Heart left ventricle (tissue), 16 donors: ENCODE measurements at regions not wholly inside any gene's neighbourhood (a gene's known extent, or its start where the extent isn't known, plus 50 kb on each side); places are given as distances from the start of the nearest gene placed in this dataset.

Source experiments
- ATAC-seq, 4 donors: fragments of 200-7000 bp; cut with Tn5 transposase; one replicate each; pipeline ENCODE4 v1.9.1; 2020 to 2022; ENCODE audit warnings: moderate library complexity in 4 of 4, mild to moderate bottlenecking in 3 of 4, moderate number of reproducible peaks in 1 of 4
- DNase-seq, 5 donors: peaks; one replicate each; pipeline ENCODE4 v3.0.0-alpha.2; 2020
- H3K27ac ChIP-seq, 12 donors: fragments of 200-600 bp; sonication (generic) in 4 of 12; one replicate each; pipeline versions ENCODE4 v1.5.0 to v1.8.0; 2016 to 2022; ENCODE audit warnings: mild to moderate bottlenecking in 2 of 12
- H3K27me3 ChIP-seq, 9 donors: fragments of 200-600 bp; sonication (generic) in 2 of 9; one replicate each; pipeline versions ENCODE4 v1.5.1 to v1.8.0; 2016 to 2022; ENCODE audit warnings: mild to moderate bottlenecking in 3 of 9
- H3K36me3 ChIP-seq, 9 donors: fragments of 200-600 bp; sonication (generic) in 2 of 9; one replicate each; pipeline versions ENCODE4 v1.5.0 to v1.8.0; 2018 to 2022; ENCODE audit warnings: mild to moderate bottlenecking in 2 of 9
- H3K4me1 ChIP-seq, 12 donors: fragments of 200-600 bp; sonication (generic) in 4 of 12; one replicate each; pipeline versions ENCODE4 v1.5.0 to v1.8.0; 2016 to 2022; ENCODE audit warnings: mild to moderate bottlenecking in 3 of 12
- H3K4me3 ChIP-seq, 12 donors: fragments of 200-600 bp; sonication (generic) in 4 of 12; one replicate each; pipeline versions ENCODE4 v1.5.0 to v1.8.0; 2017 to 2022; ENCODE audit warnings: mild to moderate bottlenecking in 9 of 12, moderate library complexity in 4 of 12
- H3K9me3 ChIP-seq, 12 donors: fragments of 200-600 bp; sonication (generic) in 4 of 12; one replicate each; pipeline versions ENCODE4 v1.5.0 to v1.8.0; 2016 to 2022; ENCODE audit warnings: mild to moderate bottlenecking in 1 of 12
- CTCF ChIP-seq, 12 donors: fragments of 200-600 bp; sonication (generic) in 4 of 12; IDR thresholded peaks; one replicate each; pipeline versions ENCODE4 v1.5.0 to v1.8.0; 2018 to 2022; ENCODE audit warnings: antibody characterized with exemption in 12 of 12, mild to moderate bottlenecking in 5 of 12
- POLR2A ChIP-seq, 2 donors: fragments of 450-650 bp; IDR thresholded peaks; one replicate each; pipeline ENCODE4 v1.6.1; 2017; ENCODE audit warnings: antibody characterized with exemption in 2 of 2, mild to moderate bottlenecking in 2 of 2, moderate library complexity in 2 of 2
- WGBS, 4 donors: extraction: QIAGEN DNeasy Blood & Tissue Kit in 2 of 4; methylation state at CpG; one replicate each; pipeline versions ENCODE4 v1.1.5 to v1.1.7; 2013 to 2018; 5-methylcytosine and 5-hydroxymethylcytosine counted together
- intact Hi-C, 10 donors: fragments of 100-400 bp; cut with DNase I; formaldehyde crosslinking; loops; one replicate each; pipeline versions ENCODE4 v1.11.1 to v1.14.2; 2022
- donor health status: ischemic (EF 13 %, LVEDD 7.1; RV severe dilation, severe dysfunction).
- donor health status: healthy with polysubstance abuse.
- donor health status: DM: no; HTN: yes; CAD: no.
- donor health status: DM: no; HTN: no; CAD: no.
- donor health status: ischemic (EF 25% LVEDD 6.9; RV normal size, moderate dysfunction).
- donor health status: ischemic (EF 25% LVEDD 5.7; RV mildly dilated, moderate dysfunction).
- donor health status: healthy.
- donor health status: DM: yes; HTN: yes; CAD: no.
- donor health status: ischemic (EF 35%, LVEDD 5.7; RV mildly dilated, moderate dysfunction).
- donor health status: nonischemic (EF 11% LVEDD 7.7; RV severe dilation, severe dysfunction).
- donor health status: DM: yes; HTN: yes; CAD: no.
- donor health status: PGD.
- donor health status: ischemic (EF 29% LVEDD 5.4; RV normal size, mild dysfunction).
- donor health status: nonischemic (EF 23%, LVEDD 6.1; RV moderate dilation, normal function).

DNA sequence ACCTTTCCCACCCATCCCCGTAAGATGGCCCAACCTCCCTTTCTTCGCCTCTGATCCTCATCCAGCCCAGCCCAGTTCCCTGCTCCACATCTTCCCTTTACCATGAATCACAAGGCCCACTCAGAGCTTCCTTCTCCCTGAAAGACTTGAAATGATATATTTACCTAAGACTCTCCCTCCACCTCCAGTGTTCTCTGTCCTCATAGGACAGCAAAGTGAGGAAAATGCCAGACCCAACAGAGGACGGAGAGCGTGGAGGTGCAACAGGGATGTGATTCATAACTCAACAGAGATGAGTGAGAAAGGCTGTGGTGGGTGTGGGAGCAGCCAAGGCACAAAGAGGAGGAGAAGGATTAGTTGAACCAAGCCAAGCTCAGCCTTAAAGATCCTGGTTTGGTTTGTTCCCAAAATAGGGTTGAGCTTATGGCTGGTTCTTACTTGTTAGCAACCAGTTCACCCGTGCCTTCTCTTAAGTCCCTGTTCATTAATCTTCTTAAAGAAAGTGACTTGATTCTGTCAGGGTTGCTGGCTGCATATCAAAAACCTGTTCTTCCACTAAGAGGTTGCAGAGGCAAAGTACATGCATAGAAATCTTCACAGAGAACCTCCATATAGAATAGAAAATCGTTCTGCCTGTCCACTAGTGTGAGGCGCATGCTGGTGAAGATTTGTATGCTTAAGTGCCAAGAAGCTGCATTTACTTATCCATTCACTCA is 183.2 kb downstream of the ACTL7B start:
- no peaks in the 10 kb centered on the region for H3K36me3 ChIP-seq
- H3K27ac ChIP-seq = no peak overlapping the region
- H3K4me1 ChIP-seq = no peaks in the 10 kb centered on the region
- 84 to 89% (median 87%) methylated on average over 7 of the region's 7 CpGs for whole genome bisulfite sequencing, 4 donors
- intact Hi-C loops = no loop called here
- TF ChIP-seq POLR2A (IDR thresholded peaks at IDR 0.05) (no peak), CTCF (IDR thresholded peaks at IDR 0.05) (no peak)
- no peaks in the 10 kb centered on the region for H3K9me3 ChIP-seq
- ATAC-seq = no peak
- no peaks in the 10 kb centered on the region for H3K27me3 ChIP-seq
- no peak for DNase-seq
- H3K4me3 ChIP-seq = no peak overlapping the region

DNA sequence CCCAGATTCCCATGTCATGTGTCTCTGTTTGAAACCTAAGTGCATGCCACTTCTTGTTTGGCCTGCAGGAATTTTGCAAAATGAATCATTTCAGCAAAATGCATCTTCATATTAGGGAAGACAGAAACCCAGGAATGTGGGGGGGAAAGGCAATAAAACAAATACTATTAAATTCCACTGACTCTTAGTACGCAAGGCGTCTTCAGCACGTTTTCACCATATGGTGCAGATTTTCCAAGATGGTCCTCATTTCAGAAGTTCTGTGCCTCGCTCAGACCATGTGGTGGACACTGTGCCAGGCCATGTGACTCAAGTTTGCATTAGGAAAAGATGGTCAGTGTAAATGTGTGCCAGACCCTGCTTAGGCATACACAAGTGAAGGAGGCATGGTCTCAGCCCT is 184.0 kb downstream of the ACTL7B start:
- no peaks in the 10 kb centered on the region for H3K9me3 ChIP-seq
- H3K27ac ChIP-seq = no peak overlapping the region
- WGBS, 4 donors = 90 to 94% (median 90%) methylated on average over 4 of the region's 4 CpGs
- no peaks in the 10 kb centered on the region for H3K4me1 ChIP-seq
- no peaks in the 10 kb centered on the region for H3K27me3 ChIP-seq
- intact Hi-C loops = no loop called here
- DNase-seq (no peak), ATAC-seq (no peak)
- TF ChIP-seq POLR2A (IDR thresholded peaks at IDR 0.05) (no peak), CTCF (IDR thresholded peaks at IDR 0.05) (no peak)
- H3K36me3 ChIP-seq = no peaks in the 10 kb centered on the region
- no peak overlapping the region for H3K4me3 ChIP-seq

- ATAC-seq (no peak), DNase-seq (no peak)
- Histone ChIP-seq H3K27me3 (no peaks in the 10 kb centered on the region), H3K4me3 (no peak overlapping the region), H3K4me1 (no peaks in the 10 kb centered on the region), H3K9me3 (no peaks in the 10 kb centered on the region), H3K36me3 (no peaks in the 10 kb centered on the region), H3K27ac (no peak overlapping the region)
- TF ChIP-seq CTCF (IDR thresholded peaks at IDR 0.05) = no peak
- intact Hi-C loops = no loop called here
- WGBS, 4 donors = 79 to 85% (median 85%) methylated on average over 5 of the region's 5 CpGs
Observed at GRCh38 chr9:108671176-108671575, 184.6 kb downstream of the ACTL7B start.

GRCh38 chr9:108668938-108669335 is 186.8 kb downstream of the ACTL7B start:
- no peaks in the 10 kb centered on the region for H3K4me1 ChIP-seq
- ATAC-seq (no peak), DNase-seq (no peak)
- no peaks in the 10 kb centered on the region for H3K36me3 ChIP-seq
- TF ChIP-seq CTCF (IDR thresholded peaks at IDR 0.05) (no peak), POLR2A (IDR thresholded peaks at IDR 0.05) (no peak)
- intact Hi-C loops = no loop called here
- 35 to 56% (median 40%) methylated on average over 4 of the region's 4 CpGs for whole genome bisulfite sequencing, 4 donors
- no peak overlapping the region for H3K4me3 ChIP-seq
- H3K9me3 ChIP-seq = no peaks in the 10 kb centered on the region
- H3K27ac ChIP-seq = no peak overlapping the region
- H3K27me3 ChIP-seq = no peaks in the 10 kb centered on the region
